HG03521 (cell line): ENCODE measurements at regions not wholly inside any gene's neighbourhood (a gene's known extent, or its start where the extent isn't known, plus 50 kb on each side); places are given as distances from the start of the nearest gene placed in this dataset.
"Not testable (repeated sequence)": the region's sequence is repeated elsewhere in the genome, so short reads cannot be mapped to it uniquely, and the experiment has no call there.

Experiments used
- ATAC-seq: cut with Tn5 transposase; IDR thresholded peaks from one replicate; pipeline ENCODE4 v1.9.1; 2021; ENCODE audit warnings: mild to moderate bottlenecking, moderate library complexity; ENCODE audit not compliant: unreplicated experiment

DNA sequence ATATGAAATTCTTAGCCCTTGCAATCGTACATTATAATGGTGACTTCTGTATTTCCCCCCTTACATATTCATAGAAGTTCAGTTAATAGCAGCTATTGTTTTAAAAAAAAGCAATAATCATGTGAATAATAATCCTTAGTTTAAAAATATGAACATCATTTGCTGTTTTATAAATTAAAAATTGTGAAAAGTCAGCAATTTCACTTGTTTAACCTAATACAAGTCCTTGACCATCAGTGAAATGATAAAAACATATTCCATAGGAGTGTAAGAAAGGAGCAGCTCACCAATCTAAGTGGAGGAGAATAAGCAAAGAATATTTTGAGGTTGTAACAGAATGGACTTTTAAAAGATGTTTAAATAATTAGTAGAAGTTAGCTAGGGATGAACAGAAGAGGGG, 650.2 kb downstream of the SUCLG1 start:
- ATAC-seq, result no peak

DNA sequence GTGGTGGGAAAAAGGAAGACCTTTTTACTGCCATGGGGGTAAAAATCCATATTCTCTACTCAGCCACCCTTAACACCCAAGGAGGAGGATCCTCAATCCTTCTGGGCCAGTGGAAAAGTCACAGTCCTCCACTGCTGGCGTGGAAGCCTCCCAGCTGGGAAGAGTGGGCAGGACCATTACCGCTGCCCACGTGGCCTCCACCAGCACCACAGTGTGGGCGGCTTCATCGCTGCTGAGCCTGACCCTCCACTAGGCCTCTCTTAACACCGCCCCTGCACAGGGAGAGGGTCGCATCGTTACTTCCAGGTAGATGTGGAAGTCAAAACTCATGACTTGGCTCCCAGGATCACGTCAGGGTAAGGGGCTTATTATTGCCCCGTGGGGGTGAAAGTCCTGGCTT, 656.5 kb downstream of the SUCLG1 start:
- ATAC-seq, result no peak

DNA sequence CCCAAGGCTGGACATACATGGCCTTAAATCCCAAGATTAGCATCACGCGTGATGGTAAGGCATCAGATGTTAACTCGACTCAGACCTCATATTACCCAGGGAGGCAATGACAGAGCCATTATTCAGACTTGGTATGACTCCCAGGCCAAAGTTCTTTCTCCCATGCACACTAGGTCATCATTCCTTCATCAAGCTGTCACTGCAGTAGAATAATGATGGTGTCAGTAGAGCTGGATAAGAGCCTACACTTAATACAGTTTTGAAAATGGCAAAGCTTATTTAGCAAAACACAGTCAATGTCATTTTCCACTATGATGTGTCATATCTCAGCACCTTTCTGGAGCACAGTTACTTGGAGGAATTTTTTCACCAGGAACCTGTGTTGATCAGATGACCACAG, 663.3 kb downstream of the SUCLG1 start:
- no peak for ATAC-seq

DNA sequence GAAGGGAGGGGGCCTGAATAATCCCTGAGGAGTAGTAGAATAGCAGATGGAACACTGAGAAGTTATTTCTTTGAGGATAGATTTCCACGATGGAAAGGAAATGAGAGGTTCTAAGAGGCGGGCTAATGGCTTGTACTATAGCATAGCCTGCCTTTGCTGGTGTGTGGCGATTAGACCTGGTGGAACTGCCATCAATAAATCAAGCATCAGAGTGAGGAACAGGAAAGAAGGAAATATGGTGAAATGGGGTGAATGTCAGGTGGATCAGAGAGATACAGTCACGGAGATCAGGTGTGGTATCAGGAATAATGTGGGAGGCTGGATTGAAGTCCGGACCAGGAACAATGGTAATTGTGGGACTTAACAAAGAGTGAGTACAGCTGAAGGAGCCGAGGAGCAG, 668.6 kb downstream of the SUCLG1 start:
- not testable (repeated sequence) for ATAC-seq

DNA sequence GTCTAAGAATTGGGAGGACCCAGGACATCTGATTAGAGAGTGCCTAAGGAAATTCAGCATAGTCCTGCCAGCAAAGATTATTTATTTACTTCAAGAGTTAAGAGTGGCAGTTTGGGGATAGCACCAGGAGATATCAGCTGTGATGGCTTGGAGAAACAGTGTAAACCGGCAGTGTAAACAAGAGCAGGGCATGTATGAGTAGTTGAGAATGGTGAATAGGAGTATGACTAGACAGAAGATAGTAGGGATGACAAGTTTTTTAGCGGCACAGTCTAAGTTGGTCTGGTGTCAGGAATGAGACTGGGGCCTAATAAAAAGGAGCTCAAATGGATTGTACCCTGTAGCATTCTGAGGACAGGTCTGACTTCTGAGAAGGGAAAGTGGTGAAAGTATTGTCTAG, 669.4 kb downstream of the SUCLG1 start:
- not testable (repeated sequence) for ATAC-seq

DNA sequence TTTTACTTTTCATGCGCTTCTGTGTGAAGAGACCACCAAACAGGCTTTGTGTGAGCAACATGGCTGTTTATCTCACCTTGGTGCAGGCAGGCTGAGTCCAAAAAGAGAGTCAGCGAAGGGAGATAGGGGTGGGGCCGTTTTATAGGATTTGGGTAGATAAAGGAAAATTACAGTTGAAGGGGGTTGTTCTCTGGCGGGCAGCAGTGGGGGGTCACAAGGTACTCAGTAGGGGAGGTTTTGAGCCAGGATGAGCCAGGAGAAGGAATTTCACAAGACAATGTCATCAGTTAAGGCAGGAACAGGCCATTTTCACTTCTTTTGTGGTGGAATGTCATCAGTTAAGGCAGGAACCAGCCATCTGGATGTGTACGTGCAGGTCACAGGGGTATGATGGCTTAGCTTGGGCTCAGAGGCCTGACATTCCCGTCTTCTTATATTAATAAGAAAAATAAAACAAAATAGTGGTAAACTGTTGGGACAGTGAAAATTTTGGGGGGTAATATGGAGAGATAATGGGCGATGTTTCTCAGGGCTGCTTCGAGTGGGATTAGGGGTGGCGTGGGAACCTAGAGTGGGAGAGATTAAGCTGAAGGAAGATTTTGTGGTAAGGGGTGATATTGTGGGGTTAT, 670.0 kb downstream of the SUCLG1 start:
- not testable (repeated sequence) for ATAC-seq

DNA sequence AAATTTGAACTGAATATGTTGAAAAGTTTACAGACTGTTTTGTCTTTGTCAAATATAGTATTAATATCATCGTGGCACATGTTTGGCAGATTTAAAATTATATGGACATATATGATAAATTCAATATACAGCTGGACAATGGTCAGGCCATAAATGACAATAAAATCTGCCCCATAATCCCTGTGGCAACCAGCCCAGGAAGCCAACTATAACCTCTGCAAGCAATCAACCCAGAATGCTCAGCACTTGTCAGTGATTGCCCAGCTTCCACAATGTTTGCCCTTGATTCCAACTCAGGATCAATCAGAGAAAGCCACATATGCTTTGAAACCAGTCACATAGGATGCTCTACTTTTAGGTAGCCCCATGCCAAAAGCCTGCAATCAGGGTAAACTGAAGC, 671.9 kb downstream of the SUCLG1 start:
- ATAC-seq, result no peak

DNA sequence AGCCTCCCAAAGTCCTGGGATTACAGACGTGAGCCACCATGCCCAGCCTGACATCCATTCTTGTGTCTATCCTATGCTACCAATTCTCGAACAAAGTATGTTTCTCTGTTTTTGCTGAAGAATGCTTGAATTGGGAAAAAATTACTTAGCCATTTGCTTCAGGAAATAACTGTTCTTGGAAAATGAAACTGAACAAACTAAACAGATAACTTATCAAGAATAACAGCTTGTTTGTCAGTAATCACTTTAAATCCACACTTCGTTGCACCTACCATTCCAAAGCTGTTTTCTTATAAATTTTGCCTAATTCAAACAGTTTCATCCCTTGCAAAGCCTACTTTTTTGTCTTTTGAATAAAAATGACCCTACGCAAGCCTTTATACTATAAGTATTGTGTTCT, 672.9 kb downstream of the SUCLG1 start:
- no peak for ATAC-seq

DNA sequence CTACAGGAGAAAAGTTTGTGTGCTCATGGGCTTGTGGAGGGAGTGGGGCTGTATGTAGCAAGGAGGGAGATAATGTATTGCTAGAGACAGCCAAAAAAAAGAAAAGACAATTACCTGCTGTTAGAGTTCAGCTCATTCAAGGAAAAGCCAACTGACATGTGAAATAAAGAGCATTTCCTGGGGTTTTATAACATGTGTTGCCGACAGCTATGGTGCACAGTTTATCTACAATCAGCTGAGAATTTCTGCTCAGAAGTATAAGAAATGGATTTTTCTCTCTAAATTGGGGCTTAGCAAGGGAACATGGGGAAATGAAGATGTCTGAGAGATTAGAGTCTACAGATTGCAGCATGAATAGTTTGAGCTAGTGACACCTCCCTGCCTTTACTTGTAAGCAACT, 674.1 kb downstream of the SUCLG1 start:
- no peak for ATAC-seq

DNA sequence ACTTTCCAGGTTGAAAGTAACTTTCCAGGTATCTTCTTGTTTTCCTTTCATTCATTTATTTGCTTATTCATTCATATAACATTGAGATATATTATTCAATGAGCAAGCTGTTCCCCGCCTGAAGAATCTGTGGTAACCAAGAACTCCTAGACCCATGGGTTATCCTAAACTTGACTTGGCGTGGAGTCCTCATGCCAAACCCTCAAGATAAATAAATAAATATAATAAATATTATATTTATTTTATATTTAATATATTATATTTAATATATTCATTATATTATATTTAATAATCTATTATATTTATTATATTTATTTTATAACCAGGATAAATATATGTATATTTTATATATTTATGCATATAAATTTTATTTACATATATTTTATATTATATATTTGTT, 674.8 kb downstream of the SUCLG1 start:
- no peak for ATAC-seq

DNA sequence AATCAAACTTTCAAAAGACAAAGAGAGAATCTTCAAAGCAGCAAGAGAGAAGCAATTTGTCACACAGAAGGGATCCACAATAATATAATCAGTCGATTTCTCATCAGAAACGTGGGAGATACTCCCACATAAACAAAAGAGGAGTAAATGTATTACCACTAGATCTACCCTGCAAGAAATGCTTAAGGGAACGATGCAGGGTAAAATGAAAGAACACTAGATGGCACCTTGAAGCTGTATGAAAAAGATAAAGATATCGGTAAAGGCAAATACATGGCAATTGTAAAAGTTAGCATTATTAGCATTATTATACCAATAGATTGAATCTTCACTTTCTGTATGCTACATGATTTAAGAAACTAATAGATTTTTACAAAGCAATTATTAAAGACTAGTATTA, 677.0 kb downstream of the SUCLG1 start:
- no peak for ATAC-seq

DNA sequence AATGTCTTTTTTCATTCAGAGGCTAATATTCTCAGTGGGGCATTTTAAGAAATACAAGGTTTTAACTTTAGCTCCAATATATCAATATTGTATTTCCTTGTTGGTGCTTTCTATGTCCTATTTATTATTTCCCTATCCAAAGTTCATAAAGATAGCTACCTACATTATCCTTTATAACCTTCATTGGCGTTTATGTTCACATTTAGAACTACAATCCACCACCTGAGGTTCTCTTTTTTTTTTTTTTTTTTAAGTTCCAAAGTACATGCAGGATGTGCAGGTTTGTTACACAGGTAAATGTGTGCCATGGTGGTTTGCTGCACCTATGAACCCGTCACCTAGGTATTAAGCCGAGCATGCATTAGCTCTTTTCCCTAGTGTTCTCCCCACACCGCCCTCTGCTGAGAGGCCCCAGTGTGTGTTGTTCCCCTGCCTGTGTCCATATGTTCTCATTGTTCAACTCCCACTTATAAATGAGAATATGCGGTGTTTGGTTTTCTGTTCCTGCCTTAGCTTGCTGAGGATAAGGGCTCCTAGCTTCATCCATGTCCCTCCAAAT, 694.6 kb downstream of the SUCLG1 start:
- ATAC-seq, result no peak

DNA sequence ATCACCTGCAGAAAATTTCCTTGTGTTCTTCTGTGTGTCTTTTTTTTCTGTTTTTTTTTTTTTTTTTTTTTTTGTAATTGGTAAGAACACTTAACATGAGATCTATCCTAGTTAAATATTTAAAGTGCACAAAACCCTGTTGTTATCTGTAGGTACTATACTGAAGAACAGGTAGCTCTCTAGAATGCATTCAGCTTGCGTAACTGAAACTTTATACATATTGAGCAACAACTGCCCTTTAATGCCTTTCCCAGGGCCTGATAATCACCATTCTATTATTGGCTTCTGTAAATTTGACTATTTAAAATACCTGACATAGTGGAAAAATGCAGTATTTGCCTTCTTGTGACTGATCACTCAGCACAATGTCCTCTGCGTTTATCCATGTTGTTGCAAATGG, 701.8 kb downstream of the SUCLG1 start:
- ATAC-seq, result no peak

DNA sequence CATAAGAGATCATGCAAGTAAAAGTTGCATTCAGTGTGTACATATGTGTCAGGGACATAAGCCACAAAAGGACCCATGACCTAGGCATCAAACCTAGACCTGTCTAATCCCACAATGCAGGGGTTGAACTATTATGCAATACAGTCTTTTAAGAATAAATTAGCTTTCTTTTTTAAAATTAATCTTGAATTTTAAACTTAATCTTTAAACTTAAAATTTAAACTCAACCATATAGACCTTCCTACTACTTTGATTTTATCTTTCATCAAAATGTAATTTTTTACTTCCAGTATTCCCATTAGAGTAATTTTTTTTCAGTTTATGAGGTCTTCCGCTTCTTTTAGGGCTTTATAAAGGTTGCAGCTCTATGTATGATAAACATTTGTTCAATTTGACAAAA, 702.9 kb downstream of the SUCLG1 start:
- ATAC-seq, result no peak

DNA sequence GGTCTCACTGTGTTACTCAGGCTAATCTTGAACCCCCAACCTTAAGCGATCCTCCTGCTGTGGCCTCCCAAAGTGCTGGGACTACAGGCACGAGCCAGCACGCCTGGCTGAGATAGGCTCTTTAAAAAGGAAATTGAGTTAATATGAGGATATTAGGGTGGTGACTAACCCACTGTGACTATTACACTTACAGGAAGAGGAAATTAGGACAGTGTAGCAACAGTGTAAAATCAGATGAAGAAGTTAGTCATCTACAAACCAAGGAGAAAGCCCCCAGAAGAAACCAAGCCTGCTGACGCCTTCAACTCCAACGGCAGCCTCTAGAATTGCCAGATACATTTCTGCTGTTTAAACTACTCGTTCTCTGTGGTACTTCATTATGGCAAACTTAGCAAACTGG, 711.9 kb downstream of the SUCLG1 start:
- ATAC-seq, result no peak

DNA sequence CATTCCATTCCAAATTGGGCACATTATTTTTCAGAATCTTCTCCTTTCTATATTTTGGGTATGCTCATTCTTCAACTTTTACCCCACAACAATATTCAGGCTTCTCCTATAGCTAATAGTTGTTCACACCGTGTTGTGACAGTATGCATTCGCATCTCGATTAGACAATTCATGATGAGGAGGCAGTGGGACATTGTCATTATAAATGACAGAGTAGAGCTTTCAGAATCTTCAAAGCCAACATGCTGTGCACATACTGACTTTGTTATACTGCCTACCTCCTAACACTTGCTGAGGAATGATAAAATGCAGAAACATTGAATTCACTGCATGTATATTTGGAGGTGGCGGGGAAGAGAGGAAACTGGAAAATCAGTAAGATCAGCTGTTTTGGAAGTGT, 714.2 kb downstream of the SUCLG1 start:
- ATAC-seq, result no peak

DNA sequence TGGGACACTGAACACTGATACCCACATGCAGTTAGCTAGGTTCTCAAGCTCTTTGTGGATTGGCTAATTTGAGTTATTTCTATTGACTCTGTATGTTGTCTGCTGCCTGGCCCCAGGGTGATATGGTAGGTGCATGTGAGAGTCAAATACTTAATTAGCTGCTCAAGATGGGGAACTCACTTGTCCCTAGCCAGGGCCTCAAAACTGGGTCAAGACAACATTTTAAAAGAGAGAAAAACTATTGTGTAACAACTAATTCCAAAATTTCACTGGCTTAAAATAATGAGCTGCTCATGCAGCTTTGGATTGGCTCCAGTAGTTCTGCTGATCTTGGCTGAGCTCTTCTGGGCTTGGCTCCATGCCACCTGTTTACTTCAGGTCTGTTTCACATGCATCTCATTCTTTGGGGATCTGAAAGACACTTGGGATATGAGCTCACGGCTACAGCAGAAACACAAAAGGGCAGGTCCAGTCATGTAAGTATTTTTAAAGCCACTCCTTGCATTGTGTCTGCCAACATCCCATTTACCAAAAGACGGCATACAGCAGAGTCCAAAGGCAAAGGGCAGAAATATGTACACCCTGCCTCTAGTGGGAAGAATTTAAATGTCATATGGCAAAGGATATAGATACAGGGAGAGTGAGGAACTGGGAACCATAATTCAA, 716.8 kb downstream of the SUCLG1 start:
- no peak for ATAC-seq

DNA sequence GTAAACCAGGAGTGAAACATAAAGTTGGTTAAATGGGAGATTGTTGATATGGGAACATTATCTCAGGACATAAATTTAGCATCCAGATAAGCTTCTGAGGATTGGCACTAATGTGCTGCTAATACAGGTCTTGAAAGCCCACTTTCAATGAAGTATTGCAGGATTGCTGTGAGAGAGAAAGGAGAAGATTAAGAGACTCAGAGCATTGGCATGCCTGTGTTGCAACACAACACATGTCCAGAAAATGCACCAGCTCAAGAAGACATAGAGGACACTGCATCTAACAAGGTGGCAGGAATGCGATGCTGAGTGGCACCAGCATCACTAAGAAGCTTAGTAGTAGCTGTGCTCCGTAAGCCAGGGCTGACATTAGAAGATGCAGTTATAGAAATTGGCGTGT, 728.9 kb downstream of the SUCLG1 start:
- no peak for ATAC-seq

DNA sequence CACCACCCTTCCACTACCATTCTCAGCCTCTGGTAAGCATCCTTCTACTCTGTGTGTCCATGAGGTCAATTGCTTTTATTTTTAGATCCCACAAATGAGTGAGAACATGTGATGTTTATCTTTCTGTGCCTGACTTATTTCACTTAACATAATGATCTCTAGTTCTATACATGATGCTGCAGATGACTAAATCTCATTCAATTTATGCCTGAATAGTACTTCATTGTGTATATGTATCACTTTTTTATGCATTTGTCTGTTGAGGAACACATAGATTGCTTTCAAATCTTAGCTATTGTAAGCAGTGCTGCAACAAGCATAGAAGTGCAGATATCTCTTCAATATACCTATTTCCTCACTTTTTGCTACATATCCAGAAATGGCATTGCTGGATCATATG, 733.3 kb downstream of the SUCLG1 start:
- ATAC-seq, result no peak

DNA sequence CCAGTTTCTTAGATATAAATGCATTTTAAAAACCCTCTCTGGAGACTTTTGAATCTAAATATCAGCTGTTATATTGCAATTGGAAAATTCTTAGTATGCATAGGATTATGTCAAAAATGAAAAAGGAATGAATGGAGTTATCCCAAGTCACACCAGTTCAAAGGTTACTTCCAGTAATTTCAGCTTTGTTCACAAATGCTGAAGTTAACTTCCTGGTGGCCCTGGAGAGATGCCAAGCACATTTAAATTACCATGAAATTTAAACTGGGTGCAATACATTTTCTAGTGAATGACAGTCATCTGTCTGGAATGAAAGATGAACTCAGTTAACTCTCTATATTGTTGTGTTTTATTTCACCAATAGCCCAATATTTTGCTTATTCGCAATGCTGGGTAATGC, 753.9 kb downstream of the SUCLG1 start:
- no peak for ATAC-seq

DNA sequence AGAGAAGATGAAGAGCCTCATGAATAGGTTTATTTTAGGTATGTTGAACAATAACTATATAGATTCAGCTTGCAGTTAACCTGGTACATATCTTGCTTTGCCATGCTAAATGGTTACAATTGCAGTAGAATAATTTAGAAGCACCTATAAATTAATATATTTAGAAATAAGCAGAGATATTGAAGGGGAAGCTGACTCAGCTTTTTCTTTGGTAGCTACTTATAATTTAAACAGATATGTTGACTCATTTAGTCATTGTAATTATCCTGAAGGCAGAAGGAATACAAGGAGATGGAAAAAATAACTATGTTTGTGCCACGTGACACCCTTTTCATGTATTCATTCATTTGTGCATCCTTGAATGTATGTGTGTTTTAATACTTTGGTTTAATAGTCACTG, 755.5 kb downstream of the SUCLG1 start:
- ATAC-seq, result no peak

DNA sequence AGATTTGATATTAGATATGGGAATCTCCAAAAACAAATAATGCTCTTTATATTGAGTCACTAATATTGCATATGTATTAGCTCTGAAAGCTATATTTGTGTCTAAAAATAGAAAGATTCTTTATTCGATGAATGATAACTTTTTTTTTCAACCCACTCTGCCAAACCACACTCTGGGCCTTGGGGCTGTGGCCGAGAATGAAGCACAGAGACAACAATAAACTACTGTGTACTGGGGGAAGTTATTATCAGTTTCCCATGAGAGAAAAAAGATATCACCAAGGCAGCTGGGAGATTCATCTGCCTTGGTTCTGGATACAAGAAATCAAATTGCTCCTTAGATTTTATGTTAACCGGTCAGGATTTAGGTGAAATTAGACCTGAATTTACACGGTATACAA, 762.2 kb downstream of the SUCLG1 start:
- no peak for ATAC-seq

DNA sequence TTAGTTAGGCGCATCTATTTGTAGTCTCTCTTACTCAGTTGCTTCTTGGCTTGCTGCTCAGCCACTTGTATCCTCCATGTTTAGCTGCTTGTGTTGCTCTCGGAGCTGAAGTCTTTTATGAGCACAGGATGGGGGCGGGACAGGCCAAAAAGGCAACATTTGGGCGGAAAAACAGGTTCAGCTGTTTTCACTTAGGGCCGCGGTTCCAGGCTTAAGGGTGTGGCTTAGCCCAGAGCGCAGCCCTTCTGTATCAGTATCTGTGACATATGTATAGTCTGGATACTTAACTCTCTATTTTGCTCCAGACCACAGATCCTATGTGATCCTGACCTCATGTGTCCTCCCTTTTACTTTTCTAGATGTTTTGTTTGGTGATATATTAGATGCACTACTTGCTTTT, 763.5 kb downstream of the SUCLG1 start:
- ATAC-seq, result no peak
